PC-9 (cell line): ENCODE measurements at regions not wholly inside any gene's neighbourhood (a gene's known extent, or its start where the extent isn't known, plus 50 kb on each side); places are given as distances from the start of the nearest gene placed in this dataset.

Experiments used
- CTCF ChIP-seq: fragments of 200-600 bp; sonication (generic); conservative IDR thresholded peaks from 2 replicates; pipeline ENCODE4 v1.6.1; 2017; ENCODE audit warnings: mixed run types, antibody characterized with exemption, mild to moderate bottlenecking, moderate library complexity
- EZH2 ChIP-seq: fragments of 200-600 bp; sonication (generic); IDR thresholded peaks from 2 replicates; pipeline ENCODE4 v1.8.0; 2017; ENCODE audit warnings: antibody characterized with exemption, low read depth

- TF ChIP-seq CTCF (no peak), EZH2 (no peak)
Measured at GRCh38 chr6:163811317-163811716, 396.8 kb downstream of the QKI start.
